Gastroesophageal sphincter (tissue), 3 donors: ENCODE measurements at regions not wholly inside any gene's neighbourhood (a gene's known extent, or its start where the extent isn't known, plus 50 kb on each side); places are given as distances from the start of the nearest gene placed in this dataset.

Source experiments
- CTCF ChIP-seq, 4 experiments: fragments of 200-600 bp in 2 of 4; fragments of 450-650 bp in 2 of 4; sonication (generic) in 1 of 4; IDR thresholded peaks; one replicate each; pipeline ENCODE4 v1.5.1; 2017 to 2019; ENCODE audit warnings: antibody characterized with exemption in 4 of 4, mild to moderate bottlenecking in 2 of 4, moderate library complexity in 2 of 4
- EP300 ChIP-seq: sonication (generic); formaldehyde crosslinking; IDR thresholded peaks from one replicate; pipeline ENCODE4 v1.6.1; 2017; ENCODE audit warnings: antibody characterized with exemption, mild to moderate bottlenecking
- POLR2A ChIP-seq, 2 donors: fragments of 450-650 bp; IDR thresholded peaks; one replicate each; pipeline ENCODE4 v1.6.1; 2017; ENCODE audit warnings: antibody characterized with exemption in 2 of 2, mild to moderate bottlenecking in 2 of 2, moderate library complexity in 1 of 2
- POLR2AphosphoS5 ChIP-seq: sonication (generic); formaldehyde crosslinking; IDR thresholded peaks from one replicate; pipeline ENCODE4 v1.6.1; 2017; ENCODE audit warnings: antibody characterized with exemption

GRCh38 chr5:125126050-125126449, 379.6 kb upstream of the ZNF608 start:
- TF ChIP-seq CTCF (IDR thresholded peaks at IDR 0.05) (no peak), EP300 (no peak), POLR2A (IDR thresholded peaks at IDR 0.05) (no peak), POLR2AphosphoS5 (no peak)
